Breast epithelium (tissue), 4 donors: ENCODE measurements at regions not wholly inside any gene's neighbourhood (a gene's known extent, or its start where the extent isn't known, plus 50 kb on each side); places are given as distances from the start of the nearest gene placed in this dataset.

Experiments
- DNase-seq, 2 donors: peaks; one replicate each; pipeline ENCODE4 v3.0.0-alpha.2; 2019; ENCODE audit warnings: low spot score in 2 of 2
- H3K27ac ChIP-seq, 2 donors: fragments of 200-600 bp; sonication (generic) in 1 of 2; one replicate each; pipeline ENCODE4 v1.5.1; 2016 to 2019; ENCODE audit warnings: mild to moderate bottlenecking in 1 of 2
- H3K27me3 ChIP-seq, 2 donors: fragments of 200-600 bp; sonication (generic) in 1 of 2; one replicate each; pipeline versions ENCODE4 v1.5.1 to v1.6.0; 2017 to 2019; ENCODE audit warnings: control low read depth in 1 of 2, mild to moderate bottlenecking in 1 of 2
- H3K36me3 ChIP-seq: fragments of 200-600 bp; one replicate; pipeline ENCODE4 v1.5.1; 2019
- H3K4me1 ChIP-seq, 2 donors: fragments of 200-600 bp; sonication (generic); one replicate each; pipeline ENCODE4 v1.5.1; 2016 to 2019; ENCODE audit warnings: control low read depth in 1 of 2
- H3K4me3 ChIP-seq, 3 donors: fragments of 200-600 bp; sonication (generic); 1 replicate in 2 of 3; 2 replicates in 1 of 3; pipeline ENCODE4 v1.5.1; 2016 to 2019; ENCODE audit warnings: mild to moderate bottlenecking in 3 of 3, moderate library complexity in 2 of 3
- H3K9me3 ChIP-seq, 2 donors: fragments of 200-600 bp; sonication (generic) in 1 of 2; one replicate each; pipeline ENCODE4 v1.5.1; 2016 to 2019; ENCODE audit warnings: control low read depth in 1 of 2
- CTCF ChIP-seq, 3 donors: fragments of 450-650 bp; IDR thresholded peaks; one replicate each; pipeline ENCODE4 v1.5.1; 2016 to 2017; ENCODE audit warnings: antibody characterized with exemption in 3 of 3, mild to moderate bottlenecking in 3 of 3, moderate library complexity in 3 of 3
- POLR2A ChIP-seq: fragments of 450-650 bp; IDR thresholded peaks from one replicate; pipeline ENCODE4 v1.6.1; 2016; ENCODE audit warnings: antibody characterized with exemption, mild to moderate bottlenecking, moderate library complexity
- POLR2AphosphoS5 ChIP-seq, 3 donors: sonication (generic); formaldehyde crosslinking; IDR thresholded peaks; one replicate each; pipeline ENCODE4 v1.6.1; 2017; ENCODE audit warnings: antibody characterized with exemption in 3 of 3
- intact Hi-C: fragments of 100-400 bp; cut with DNase I; formaldehyde crosslinking; loops from one replicate; pipeline ENCODE4 v1.15.1; 2023; ENCODE audit warnings: low total_unique reads

- Histone ChIP-seq H3K36me3 (no peaks in the 10 kb centered on the region), H3K9me3 (no peaks in the 10 kb centered on the region), H3K4me1 (no peaks in the 10 kb centered on the region), H3K4me3 (no peak overlapping the region), H3K27ac (no peak overlapping the region), H3K27me3 (no peaks in the 10 kb centered on the region)
- TF ChIP-seq CTCF (IDR thresholded peaks at IDR 0.05) (no peak), POLR2AphosphoS5 (IDR thresholded peaks at IDR 0.05) (no peak), POLR2A (no peak)
- DNase-seq: no peak
- intact Hi-C loops: no loop called here
Observed at GRCh38 chr18:55857409-55857808, 269.4 kb upstream of the TCF4 start.

GRCh38 chr18:55856679-55857078 is 268.7 kb upstream of the TCF4 start:
- H3K4me3 ChIP-seq: no peak overlapping the region
- TF ChIP-seq POLR2A (no peak), CTCF (IDR thresholded peaks at IDR 0.05) (no peak), POLR2AphosphoS5 (IDR thresholded peaks at IDR 0.05) (no peak)
- H3K9me3 ChIP-seq: no peaks in the 10 kb centered on the region
- no peaks in the 10 kb centered on the region for H3K36me3 ChIP-seq
- H3K27me3 ChIP-seq: no peaks in the 10 kb centered on the region
- no peak for DNase-seq
- intact Hi-C loops: no loop called here
- H3K4me1 ChIP-seq: no peaks in the 10 kb centered on the region
- H3K27ac ChIP-seq: no peak overlapping the region

- intact Hi-C loops: no loop called here
- no peak overlapping the region for H3K27ac ChIP-seq
- no peaks in the 10 kb centered on the region for H3K9me3 ChIP-seq
- H3K27me3 ChIP-seq: no peaks in the 10 kb centered on the region
- no peaks in the 10 kb centered on the region for H3K36me3 ChIP-seq
- H3K4me1 ChIP-seq: no peaks in the 10 kb centered on the region
- DNase-seq: peak in 1 of 2 donors; percentile 32
- no peak overlapping the region for H3K4me3 ChIP-seq
- TF ChIP-seq CTCF (IDR thresholded peaks at IDR 0.05): no peak
- no peak for TF ChIP-seq POLR2A
- TF ChIP-seq POLR2AphosphoS5 (IDR thresholded peaks at IDR 0.05): no peak
Observed at GRCh38 chr18:55856229-55856628, 268.2 kb upstream of the TCF4 start.

- DNase-seq: no peak
- TF ChIP-seq CTCF (IDR thresholded peaks at IDR 0.05) (no peak), POLR2A (no peak), POLR2AphosphoS5 (IDR thresholded peaks at IDR 0.05) (no peak)
- no peaks in the 10 kb centered on the region for H3K9me3 ChIP-seq
Observed at GRCh38 chr18:55853268-55853667, 265.3 kb upstream of the TCF4 start.

GRCh38 chr18:55850904-55851303 is 262.9 kb upstream of the TCF4 start:
- Histone ChIP-seq H3K4me3 (no peak overlapping the region), H3K27me3 (no peaks in the 10 kb centered on the region)
- intact Hi-C loops: no loop called here

More at GRCh38 chr18:55853268-55853667, 265.3 kb upstream of the TCF4 start:
- H3K36me3 ChIP-seq: no peaks in the 10 kb centered on the region
- intact Hi-C loops: no loop called here
- no peaks in the 10 kb centered on the region for H3K27me3 ChIP-seq
- no peaks in the 10 kb centered on the region for H3K4me1 ChIP-seq
- H3K4me3 ChIP-seq: no peak overlapping the region
- no peak overlapping the region for H3K27ac ChIP-seq

More at GRCh38 chr18:55850904-55851303, 262.9 kb upstream of the TCF4 start:
- Histone ChIP-seq H3K36me3 (no peaks in the 10 kb centered on the region), H3K4me1 (no peaks in the 10 kb centered on the region), H3K9me3 (no peaks in the 10 kb centered on the region), H3K27ac (no peak overlapping the region)
- no peak for DNase-seq
- TF ChIP-seq CTCF (IDR thresholded peaks at IDR 0.05): no peak
- TF ChIP-seq POLR2A: no peak
- TF ChIP-seq POLR2AphosphoS5 (IDR thresholded peaks at IDR 0.05): no peak
